Right lobe of liver (tissue), 6 donors: ENCODE measurements at regions not wholly inside any gene's neighbourhood (a gene's known extent, or its start where the extent isn't known, plus 50 kb on each side); places are given as distances from the start of the nearest gene placed in this dataset.

Source experiments
- ATAC-seq, 4 donors: fragments of 200-7000 bp; cut with Tn5 transposase; one replicate each; pipeline ENCODE4 v1.9.1; 2020; ENCODE audit warnings: mild to moderate bottlenecking in 4 of 4, moderate library complexity in 4 of 4
- DNase-seq, 3 donors: peaks; one replicate each; pipeline ENCODE4 v3.0.0-alpha.2; 2020
- H3K27ac ChIP-seq, 3 donors: fragments of 200-600 bp; one replicate each; pipeline ENCODE4 v1.8.0; 2022
- H3K27me3 ChIP-seq, 2 donors: fragments of 200-600 bp; one replicate each; pipeline ENCODE4 v1.8.0; 2022
- H3K36me3 ChIP-seq, 4 donors: fragments of 200-600 bp; sonication (generic) in 1 of 4; one replicate each; pipeline versions ENCODE4 v1.5.1 to v1.8.0; 2017 to 2022; ENCODE audit warnings: control low read depth in 1 of 4
- H3K4me1 ChIP-seq, 4 donors: fragments of 200-600 bp; sonication (generic) in 1 of 4; one replicate each; pipeline versions ENCODE4 v1.5.1 to v1.8.0; 2017 to 2022; ENCODE audit warnings: control low read depth in 1 of 4
- H3K4me3 ChIP-seq, 3 donors: fragments of 200-600 bp; one replicate each; pipeline ENCODE4 v1.8.0; 2022
- H3K9me3 ChIP-seq, 4 donors: fragments of 200-600 bp; sonication (generic) in 1 of 4; one replicate each; pipeline versions ENCODE4 v1.5.1 to v1.8.0; 2017 to 2022; ENCODE audit warnings: control low read depth in 1 of 4
- POLR2A ChIP-seq: fragments of 450-650 bp; IDR thresholded peaks from one replicate; pipeline ENCODE4 v1.6.1; 2017; ENCODE audit warnings: antibody characterized with exemption, mild to moderate bottlenecking
- WGBS: methylation state at CpG from one replicate; pipeline ENCODE4 v1.1.6; 2018; ENCODE audit warnings: low coverage, low lambda C conversion rate; ENCODE audit not compliant: insufficient coverage; ENCODE audit errors: missing lambda C conversion rate; 5-methylcytosine and 5-hydroxymethylcytosine counted together
- intact Hi-C, 2 donors: fragments of 100-400 bp; cut with DNase I; formaldehyde crosslinking; loops; one replicate each; pipeline versions ENCODE4 v1.11.2 to v1.14.1; 2022
- TF ChIP-seq, protein P1 (sequence below), 4 donors: fragments of 200-600 bp in 3 of 4; fragments of 450-650 bp in 1 of 4; IDR thresholded peaks; one replicate each; pipeline versions ENCODE4 v1.5.1 to v1.8.0; 2016 to 2022; ENCODE audit warnings: antibody characterized with exemption in 4 of 4, mild to moderate bottlenecking in 2 of 4
- donor health status: DM: no; HTN: yes; CAD: no.
- donor health status: DM: no; HTN: no; CAD: no.
- donor health status: DM: no; HTN: no; CAD: no.
- donor health status: DM: no; HTN: yes; CAD: no.
- donor health status: DM: no; HTN: yes; CAD: no.

DNA sequence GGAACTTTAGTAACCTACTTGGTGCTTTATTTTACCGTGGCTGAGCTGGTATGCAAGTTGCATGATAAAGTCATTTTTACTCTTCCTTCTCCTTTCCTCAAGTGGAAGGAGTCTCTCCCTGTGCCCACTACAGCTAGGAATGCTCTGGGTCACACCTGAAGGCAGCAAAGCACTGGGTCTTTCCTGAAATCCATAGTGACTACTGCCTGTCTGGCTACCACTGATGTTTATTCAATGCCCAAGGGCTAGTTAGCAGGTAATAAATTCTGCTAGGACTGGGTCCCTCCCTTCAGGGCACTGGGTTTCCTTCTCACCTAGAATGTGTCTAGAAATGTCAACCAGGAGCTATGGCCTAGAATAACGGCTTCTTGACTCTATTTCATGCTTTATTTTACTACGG, 1081.4 kb downstream of the FAT4 start:
- no peak for TF ChIP-seq POLR2A
- TF ChIP-seq, protein P1, sequence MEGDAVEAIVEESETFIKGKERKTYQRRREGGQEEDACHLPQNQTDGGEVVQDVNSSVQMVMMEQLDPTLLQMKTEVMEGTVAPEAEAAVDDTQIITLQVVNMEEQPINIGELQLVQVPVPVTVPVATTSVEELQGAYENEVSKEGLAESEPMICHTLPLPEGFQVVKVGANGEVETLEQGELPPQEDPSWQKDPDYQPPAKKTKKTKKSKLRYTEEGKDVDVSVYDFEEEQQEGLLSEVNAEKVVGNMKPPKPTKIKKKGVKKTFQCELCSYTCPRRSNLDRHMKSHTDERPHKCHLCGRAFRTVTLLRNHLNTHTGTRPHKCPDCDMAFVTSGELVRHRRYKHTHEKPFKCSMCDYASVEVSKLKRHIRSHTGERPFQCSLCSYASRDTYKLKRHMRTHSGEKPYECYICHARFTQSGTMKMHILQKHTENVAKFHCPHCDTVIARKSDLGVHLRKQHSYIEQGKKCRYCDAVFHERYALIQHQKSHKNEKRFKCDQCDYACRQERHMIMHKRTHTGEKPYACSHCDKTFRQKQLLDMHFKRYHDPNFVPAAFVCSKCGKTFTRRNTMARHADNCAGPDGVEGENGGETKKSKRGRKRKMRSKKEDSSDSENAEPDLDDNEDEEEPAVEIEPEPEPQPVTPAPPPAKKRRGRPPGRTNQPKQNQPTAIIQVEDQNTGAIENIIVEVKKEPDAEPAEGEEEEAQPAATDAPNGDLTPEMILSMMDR (IDR thresholded peaks at IDR 0.05): no peak
- ATAC-seq (no peak), DNase-seq (no peak)
- no peaks in the 10 kb centered on the region for H3K36me3 ChIP-seq
- no peaks in the 10 kb centered on the region for H3K9me3 ChIP-seq
- no peaks in the 10 kb centered on the region for H3K4me1 ChIP-seq
- no peak overlapping the region for H3K4me3 ChIP-seq
- H3K27me3 ChIP-seq: no peaks in the 10 kb centered on the region
- 58% methylated on average over 3 of the region's 3 CpGs for WGBS
- intact Hi-C loops: no loop called here
- no peak overlapping the region for H3K27ac ChIP-seq

GRCh38 chr4:126396703-126397102, 1081.9 kb downstream of the FAT4 start:
- Histone ChIP-seq H3K9me3 (no peaks in the 10 kb centered on the region), H3K36me3 (no peaks in the 10 kb centered on the region), H3K27me3 (no peaks in the 10 kb centered on the region), H3K27ac (no peak overlapping the region), H3K4me1 (no peaks in the 10 kb centered on the region), H3K4me3 (no peak overlapping the region)
- TF ChIP-seq, protein P1 (IDR thresholded peaks at IDR 0.05): peak in 2 of 4 donors; percentile 33 to 35
- no peak for TF ChIP-seq POLR2A
- intact Hi-C loops: no loop called here
- WGBS: 80% methylated on average over 1 of the region's 1 CpG
- peak in 2 of 4 donors; percentile 41 to 67 for ATAC-seq
- no peak for DNase-seq

DNA sequence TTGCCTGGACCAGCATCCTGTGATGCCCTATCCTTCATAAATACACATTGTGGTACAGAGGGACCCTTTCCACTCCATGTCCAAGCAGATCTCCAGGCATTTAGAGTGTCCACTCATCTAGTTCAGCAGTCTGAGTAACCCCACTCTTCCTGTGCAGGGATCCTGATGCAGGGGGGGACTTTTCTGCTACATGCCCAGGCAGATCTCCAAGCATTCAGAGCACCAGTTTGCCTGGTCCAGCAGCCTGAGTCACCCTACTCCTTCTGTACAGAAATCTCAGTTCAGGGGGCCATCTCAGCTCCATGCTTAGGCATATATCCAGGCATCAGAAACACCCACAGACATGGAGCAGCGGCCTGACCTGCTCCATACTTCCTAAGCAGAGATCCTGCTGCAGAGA, 1089.8 kb downstream of the FAT4 start:
- Histone ChIP-seq H3K27ac (no peak overlapping the region), H3K27me3 (no peaks in the 10 kb centered on the region), H3K36me3 (no peaks in the 10 kb centered on the region), H3K9me3 (no peaks in the 10 kb centered on the region), H3K4me3 (no peak overlapping the region), H3K4me1 (no peaks in the 10 kb centered on the region)
- DNase-seq (no peak), ATAC-seq (no peak)
- no CpG with 5 or more reads among the region's 1 CpG for WGBS
- intact Hi-C loops: no loop called here
- TF ChIP-seq, protein P1 (IDR thresholded peaks at IDR 0.05): no peak
- no peak for TF ChIP-seq POLR2A

DNA sequence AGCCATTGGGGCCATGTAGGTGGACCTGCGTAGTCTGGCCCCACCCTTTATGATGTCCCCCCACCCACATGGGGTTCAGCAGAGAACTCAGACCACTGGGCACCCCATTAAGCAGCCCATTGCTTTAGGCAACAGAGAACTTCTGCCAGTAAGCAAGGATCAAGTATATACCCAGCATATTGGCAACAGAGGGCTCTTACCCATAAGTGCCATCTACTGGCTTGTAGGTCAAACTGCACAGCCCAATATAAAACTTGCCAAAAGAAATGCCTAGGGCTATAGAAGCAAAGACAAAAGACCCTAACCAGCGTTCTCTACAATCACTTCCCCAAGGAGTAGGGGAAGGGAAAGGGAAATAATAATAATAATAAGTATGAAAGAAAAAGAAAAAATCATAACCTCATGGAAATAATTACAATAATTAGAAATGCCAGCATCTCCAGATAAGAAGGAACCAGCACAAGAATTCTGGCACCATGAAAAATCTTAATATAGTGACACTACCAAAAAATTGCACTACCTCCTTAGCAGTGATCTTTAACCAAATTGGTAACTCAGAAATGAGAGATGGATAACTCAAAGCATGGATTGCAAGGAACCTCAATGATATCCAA, 1090.7 kb downstream of the FAT4 start:
- intact Hi-C loops: no loop called here

More for the DNA sequence above, 1090.7 kb downstream of the FAT4 start:
- no peaks in the 10 kb centered on the region for H3K9me3 ChIP-seq
- DNase-seq: no peak
- ATAC-seq: peak; percentile 41 to 79 (median 62)
- no peaks in the 10 kb centered on the region for H3K36me3 ChIP-seq
- WGBS: 13% methylated on average over 1 of the region's 2 CpGs
- TF ChIP-seq, protein P1 (IDR thresholded peaks at IDR 0.05): peak; percentile 28 to 61 (median 48)
- no peak for TF ChIP-seq POLR2A
- H3K27ac ChIP-seq: no peak overlapping the region
- no peak overlapping the region for H3K4me3 ChIP-seq
- H3K27me3 ChIP-seq: no peaks in the 10 kb centered on the region
- H3K4me1 ChIP-seq: no peaks in the 10 kb centered on the region
